Adipocyte (in vitro differentiated cells): ENCODE measurements at regions not wholly inside any gene's neighbourhood (a gene's known extent, or its start where the extent isn't known, plus 50 kb on each side); places are given as distances from the start of the nearest gene placed in this dataset.

ENCODE experiments used
- DNase-seq: peaks from one replicate; pipeline ENCODE4 v3.0.0-alpha.2; 2015; ENCODE audit warnings: low read depth
- H3K27me3 ChIP-seq: replicated peaks from 2 replicates; pipeline ENCODE4 v1.7.0; 2013; ENCODE audit warnings: mild to moderate bottlenecking, low read length, moderate library complexity; ENCODE audit not compliant: control insufficient read depth, insufficient read depth
- H3K36me3 ChIP-seq: 2 replicates; pipeline ENCODE4 v1.7.0; 2013; ENCODE audit warnings: low read length, mild to moderate bottlenecking, moderate library complexity; ENCODE audit not compliant: control insufficient read depth, insufficient read depth, severe bottlenecking
- H3K4me1 ChIP-seq: 2 replicates; pipeline ENCODE4 v1.7.0; 2013; ENCODE audit warnings: mild to moderate bottlenecking, low read length, moderate library complexity; ENCODE audit not compliant: control insufficient read depth, insufficient read depth
- H3K4me3 ChIP-seq: 2 replicates; pipeline ENCODE4 v1.7.0; 2013; ENCODE audit warnings: mild to moderate bottlenecking, low read length, moderate library complexity
- H3K9ac ChIP-seq: 2 replicates; pipeline ENCODE4 v1.7.0; 2013; ENCODE audit warnings: mild to moderate bottlenecking, low read length, moderate library complexity
- H3K9me3 ChIP-seq: 2 replicates; pipeline ENCODE4 v1.7.0; 2013; ENCODE audit warnings: mild to moderate bottlenecking, low read length, moderate library complexity; ENCODE audit not compliant: control insufficient read depth

DNA sequence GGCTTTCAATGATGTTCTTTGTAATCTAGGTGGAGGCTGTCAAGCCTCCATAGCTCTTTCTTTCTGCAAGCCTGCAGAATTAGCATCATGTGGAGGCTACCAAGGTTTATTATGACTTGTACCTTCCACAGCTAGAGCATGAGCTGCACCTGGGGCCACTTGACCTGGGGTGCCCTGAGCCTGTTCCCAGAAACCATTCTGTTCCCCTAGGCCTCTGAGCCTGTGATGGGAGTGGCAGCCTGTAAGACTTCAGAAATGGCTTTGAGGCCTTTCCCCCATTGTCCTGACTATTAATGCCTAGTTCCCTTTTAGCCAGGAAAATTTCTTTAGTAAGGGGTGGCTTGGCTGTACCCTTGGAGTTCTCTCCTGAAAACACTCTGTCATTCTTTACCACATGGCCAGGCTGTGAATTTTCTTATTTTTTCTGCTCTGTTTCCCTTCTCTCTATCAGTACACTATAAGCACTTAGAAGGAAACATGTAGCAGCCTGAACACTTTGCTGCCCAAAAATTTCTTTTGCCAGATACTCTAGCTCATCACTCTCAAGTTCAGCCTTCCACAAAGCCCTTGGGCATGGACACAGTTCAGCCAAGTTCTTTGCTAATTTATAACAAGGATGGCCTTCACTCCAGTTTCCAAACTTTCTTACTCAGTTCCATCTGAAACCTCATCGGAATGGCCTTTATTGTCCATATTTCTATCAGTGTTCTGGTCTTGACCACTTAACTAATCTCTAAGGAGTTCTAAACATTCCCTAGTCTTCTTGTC, 61.4 kb upstream of the NR3C1 start:
- Histone ChIP-seq H3K4me3 (no peak overlapping the region), H3K4me1 (peaks cover 15% of the 10 kb centered on the region), H3K36me3 (no peaks in the 10 kb centered on the region), H3K9ac (peak overlapping the region; percentile 50), H3K9me3 (no peaks in the 10 kb centered on the region), H3K27me3 (no peaks in the 10 kb centered on the region)
- no peak for DNase-seq

DNA sequence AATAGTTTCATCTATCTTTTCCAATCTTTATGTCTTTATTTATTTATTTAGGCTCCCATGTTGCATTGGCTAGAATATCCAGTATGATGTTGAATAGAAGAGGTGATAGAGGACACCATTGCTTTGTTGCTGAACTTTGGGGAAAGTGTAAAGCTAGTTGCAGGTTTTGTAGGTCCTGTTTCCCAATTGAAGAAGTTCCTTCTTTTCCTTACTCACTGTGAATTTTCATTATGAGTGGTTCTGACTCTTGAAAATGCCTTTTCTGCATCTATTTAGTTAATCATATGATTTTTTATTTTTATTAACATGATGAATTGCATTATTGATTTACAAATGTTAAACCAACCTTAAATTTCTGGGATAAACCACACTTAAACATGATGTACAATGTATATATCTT, 58.9 kb upstream of the NR3C1 start:
- no peak for DNase-seq
- Histone ChIP-seq H3K4me3 (no peak overlapping the region), H3K9ac (no peak overlapping the region), H3K4me1 (peaks cover 25% of the 10 kb centered on the region), H3K27me3 (no peaks in the 10 kb centered on the region), H3K9me3 (no peaks in the 10 kb centered on the region), H3K36me3 (no peaks in the 10 kb centered on the region)

DNA sequence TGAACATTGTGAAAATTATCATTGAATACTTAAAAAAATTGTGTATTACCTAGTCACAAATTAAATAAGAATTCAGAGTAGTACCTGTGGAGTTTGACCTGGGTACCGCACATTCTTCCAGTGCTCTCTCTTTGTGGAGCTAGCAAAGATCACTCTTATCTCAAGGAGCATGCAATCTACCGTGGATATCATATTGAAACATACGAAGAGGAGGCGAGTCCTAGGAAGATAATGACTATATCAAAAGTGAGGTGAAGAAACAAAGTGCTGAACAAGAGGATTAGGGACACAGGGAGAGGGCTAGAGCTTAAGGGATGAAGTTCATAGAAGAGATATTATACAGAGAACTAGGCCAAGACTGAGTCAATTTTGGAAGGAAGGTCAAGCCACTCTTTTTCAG, 55.9 kb upstream of the NR3C1 start:
- no peaks in the 10 kb centered on the region for H3K36me3 ChIP-seq
- no peaks in the 10 kb centered on the region for H3K9me3 ChIP-seq
- DNase-seq: no peak
- no peaks in the 10 kb centered on the region for H3K27me3 ChIP-seq
- H3K9ac ChIP-seq: no peak overlapping the region
- H3K4me3 ChIP-seq: no peak overlapping the region
- H3K4me1 ChIP-seq: peaks cover 18% of the 10 kb centered on the region

DNA sequence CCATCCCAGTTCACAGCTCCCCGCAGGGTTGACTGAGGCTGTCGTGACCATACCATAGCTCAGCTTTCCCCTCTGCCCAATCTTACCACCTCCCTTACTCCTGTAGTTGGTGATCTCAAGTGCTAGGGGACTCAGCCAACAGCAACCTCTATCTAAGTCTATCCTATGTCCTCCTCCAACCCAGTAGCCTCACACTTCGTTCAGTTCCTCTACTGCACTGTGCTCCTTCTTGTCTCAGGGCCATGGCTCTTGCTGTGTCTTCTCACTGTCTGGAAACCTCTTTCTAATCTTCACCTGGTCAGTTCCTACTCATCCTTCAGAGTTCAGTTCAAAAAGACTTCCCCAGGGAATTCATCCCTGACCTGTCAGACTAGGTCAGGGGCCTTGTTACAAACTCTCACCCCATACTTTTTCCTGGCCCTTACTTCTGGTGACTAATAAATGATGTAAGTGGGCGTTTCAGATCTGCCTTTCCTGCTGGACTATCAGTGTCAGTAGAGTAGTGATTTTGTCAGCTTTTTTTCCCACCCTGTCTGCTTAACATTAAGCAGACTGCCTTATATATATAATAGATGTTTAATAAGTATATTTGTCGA, 53.6 kb upstream of the NR3C1 start:
- Histone ChIP-seq H3K9ac (peak overlapping the region; percentile 78), H3K27me3 (no peaks in the 10 kb centered on the region), H3K9me3 (no peaks in the 10 kb centered on the region), H3K36me3 (no peaks in the 10 kb centered on the region), H3K4me1 (peaks cover 18% of the 10 kb centered on the region), H3K4me3 (peak overlapping the region; percentile 69)
- peak; percentile 23 for DNase-seq

DNA sequence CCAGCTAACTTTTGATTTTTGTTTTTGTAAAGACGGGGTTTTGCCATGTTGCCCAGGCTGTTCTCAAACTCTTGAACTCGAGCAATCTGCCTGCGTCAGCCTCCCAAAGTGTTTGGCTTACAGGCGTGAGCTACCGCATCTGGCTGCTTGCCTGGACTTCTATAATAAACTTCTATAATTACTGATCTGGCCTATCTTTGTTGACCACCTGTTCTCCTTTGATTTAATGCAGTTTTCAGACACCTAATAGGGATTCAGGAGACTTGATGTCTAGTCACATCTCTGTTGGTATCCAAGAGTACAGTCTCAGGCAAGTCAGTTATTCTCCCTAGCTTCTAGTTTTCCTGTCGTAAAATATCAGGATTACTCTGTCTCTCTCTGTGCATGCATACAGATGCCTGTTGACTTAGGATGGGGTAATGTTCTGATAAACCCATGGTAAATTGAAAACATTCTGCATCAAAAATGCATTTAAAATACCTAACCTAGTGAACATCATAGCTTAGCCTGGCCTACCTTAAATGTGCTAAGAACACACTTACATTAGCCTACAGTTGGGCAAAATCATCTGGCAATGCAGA, 51.5 kb upstream of the NR3C1 start:
- Histone ChIP-seq H3K4me1 (peaks cover 18% of the 10 kb centered on the region), H3K36me3 (no peaks in the 10 kb centered on the region), H3K4me3 (no peak overlapping the region), H3K27me3 (no peaks in the 10 kb centered on the region), H3K9ac (no peak overlapping the region), H3K9me3 (no peaks in the 10 kb centered on the region)
- DNase-seq: no peak

DNA sequence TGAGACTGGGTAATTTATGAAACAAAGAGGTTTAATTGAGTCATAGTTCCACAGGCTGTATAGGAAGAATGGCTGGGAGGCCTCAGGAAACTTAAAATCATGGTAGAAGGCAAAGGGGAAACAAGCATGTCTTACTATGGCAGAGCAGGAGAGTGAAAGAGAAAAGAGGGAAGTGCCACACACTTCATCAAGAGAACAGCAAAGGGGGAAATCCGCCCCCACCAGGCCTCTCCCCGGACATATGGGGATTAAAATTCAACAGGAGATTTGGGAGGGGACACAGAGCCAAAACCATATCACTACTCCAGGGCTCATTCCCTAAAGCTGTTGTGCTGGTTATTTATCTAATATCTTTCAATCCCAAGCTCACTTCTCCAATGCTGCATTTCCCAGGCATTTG, 50.2 kb upstream of the NR3C1 start:
- no peak for DNase-seq
- Histone ChIP-seq H3K27me3 (no peaks in the 10 kb centered on the region), H3K9me3 (no peaks in the 10 kb centered on the region), H3K4me3 (no peak overlapping the region), H3K9ac (no peak overlapping the region), H3K36me3 (no peaks in the 10 kb centered on the region), H3K4me1 (peaks cover 18% of the 10 kb centered on the region)
